GM06990 (cell line): ENCODE measurements at regions not wholly inside any gene's neighbourhood (a gene's known extent, or its start where the extent isn't known, plus 50 kb on each side); places are given as distances from the start of the nearest gene placed in this dataset.

Experiments used
- DNase-seq: peaks from one replicate; pipeline ENCODE4 v3.0.0-alpha.2; 2011; ENCODE audit not compliant: insufficient read length; ENCODE audit errors: extremely low read depth
- H3K27me3 ChIP-seq: replicated peaks from 2 replicates; pipeline ENCODE4 v1.6.0; 2011; ENCODE audit warnings: low read length; ENCODE audit not compliant: control insufficient read depth, insufficient read depth
- H3K36me3 ChIP-seq: 2 replicates; pipeline ENCODE4 v1.5.1; 2011; ENCODE audit warnings: low read length; ENCODE audit not compliant: control insufficient read depth, insufficient read depth
- H3K4me3 ChIP-seq: replicated peaks from 2 replicates; pipeline ENCODE4 v1.5.1; 2011; ENCODE audit warnings: low read depth, mild to moderate bottlenecking, control low read depth, low read length
- TF ChIP-seq, protein P1 (sequence below): IDR thresholded peaks from 2 replicates; pipeline ENCODE4 v1.5.1; 2011; ENCODE audit warnings: low read length, control low read depth, mild to moderate bottlenecking, inconsistent platforms; ENCODE audit not compliant: insufficient read depth, poor library complexity, severe bottlenecking

DNA sequence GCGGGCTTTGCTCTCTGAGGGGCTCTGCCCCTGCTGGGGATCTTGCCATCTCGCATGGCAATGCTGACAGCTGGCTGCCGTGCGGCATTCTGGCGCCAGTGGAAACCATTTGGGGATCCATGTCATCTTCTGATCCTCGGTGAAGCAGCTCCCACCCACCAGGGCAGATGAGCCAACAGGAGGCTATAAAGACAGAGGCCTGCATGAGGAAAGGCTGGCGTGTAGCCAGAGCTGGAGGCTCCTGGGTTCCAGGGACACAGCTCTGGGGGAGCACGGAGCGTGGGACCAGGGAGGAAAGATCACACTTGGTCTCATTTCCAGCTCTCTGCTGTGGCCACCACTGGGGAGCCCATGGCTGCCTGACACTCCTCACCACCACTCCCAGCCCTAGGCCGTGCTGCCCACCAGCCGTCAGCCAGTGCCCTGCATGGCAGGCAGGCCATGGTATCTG lies 145.8 kb downstream of the ZFP36L2 start:
- no peak for DNase-seq
- Histone ChIP-seq H3K4me3 (no peak overlapping the region), H3K27me3 (no peaks in the 10 kb centered on the region), H3K36me3 (no peaks in the 10 kb centered on the region)
- TF ChIP-seq, protein P1, sequence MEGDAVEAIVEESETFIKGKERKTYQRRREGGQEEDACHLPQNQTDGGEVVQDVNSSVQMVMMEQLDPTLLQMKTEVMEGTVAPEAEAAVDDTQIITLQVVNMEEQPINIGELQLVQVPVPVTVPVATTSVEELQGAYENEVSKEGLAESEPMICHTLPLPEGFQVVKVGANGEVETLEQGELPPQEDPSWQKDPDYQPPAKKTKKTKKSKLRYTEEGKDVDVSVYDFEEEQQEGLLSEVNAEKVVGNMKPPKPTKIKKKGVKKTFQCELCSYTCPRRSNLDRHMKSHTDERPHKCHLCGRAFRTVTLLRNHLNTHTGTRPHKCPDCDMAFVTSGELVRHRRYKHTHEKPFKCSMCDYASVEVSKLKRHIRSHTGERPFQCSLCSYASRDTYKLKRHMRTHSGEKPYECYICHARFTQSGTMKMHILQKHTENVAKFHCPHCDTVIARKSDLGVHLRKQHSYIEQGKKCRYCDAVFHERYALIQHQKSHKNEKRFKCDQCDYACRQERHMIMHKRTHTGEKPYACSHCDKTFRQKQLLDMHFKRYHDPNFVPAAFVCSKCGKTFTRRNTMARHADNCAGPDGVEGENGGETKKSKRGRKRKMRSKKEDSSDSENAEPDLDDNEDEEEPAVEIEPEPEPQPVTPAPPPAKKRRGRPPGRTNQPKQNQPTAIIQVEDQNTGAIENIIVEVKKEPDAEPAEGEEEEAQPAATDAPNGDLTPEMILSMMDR = no peak

DNA sequence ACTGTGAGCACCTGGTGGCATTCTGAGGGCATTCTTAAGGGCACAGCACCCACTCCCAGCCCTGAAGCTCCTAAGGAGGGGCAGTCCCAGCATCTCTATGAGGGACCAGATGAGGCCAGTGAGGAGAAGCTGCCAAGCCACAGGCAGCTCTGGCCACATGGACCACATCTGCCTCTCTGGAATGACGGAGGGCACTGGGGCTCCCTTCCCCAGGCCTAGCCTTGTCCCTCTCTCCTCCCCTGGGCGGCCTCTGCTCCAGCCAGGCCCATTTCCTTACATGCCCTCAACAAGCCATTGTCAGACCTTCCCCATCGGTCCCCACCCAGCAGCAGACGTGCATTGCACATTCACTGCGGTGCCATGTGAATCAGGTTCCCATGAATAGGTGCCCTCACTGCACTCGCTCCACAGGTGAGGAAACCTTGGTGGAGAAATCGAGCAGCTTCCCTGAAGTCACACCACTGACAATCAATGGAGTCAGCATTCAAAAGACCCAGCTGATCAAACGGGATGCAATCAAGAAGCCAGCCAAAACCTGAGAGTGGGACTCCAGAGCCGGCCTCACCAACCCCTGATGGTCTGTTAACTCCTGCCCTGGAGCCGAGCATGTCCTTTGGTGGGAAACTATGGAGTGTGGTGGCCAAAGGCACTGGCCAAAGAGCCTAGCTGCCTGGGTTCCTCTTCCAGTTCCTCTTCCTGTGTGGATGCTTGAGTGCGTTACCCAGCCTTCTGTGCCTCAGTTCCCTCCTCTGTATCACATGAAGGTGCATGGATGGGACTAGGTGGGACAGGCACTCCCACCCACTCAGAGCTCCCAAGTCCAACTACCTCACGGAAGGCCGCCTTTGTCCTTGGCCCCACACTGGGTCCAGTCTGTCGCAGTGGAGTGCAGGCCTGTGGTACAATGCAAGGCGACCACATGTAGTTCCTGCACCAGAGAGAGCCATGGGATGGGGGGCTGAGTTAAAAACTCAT lies 147.3 kb downstream of the ZFP36L2 start:
- no peaks in the 10 kb centered on the region for H3K27me3 ChIP-seq
- no peak for DNase-seq
- TF ChIP-seq, protein P1 = no peak
- H3K36me3 ChIP-seq = no peaks in the 10 kb centered on the region
- no peak overlapping the region for H3K4me3 ChIP-seq

DNA sequence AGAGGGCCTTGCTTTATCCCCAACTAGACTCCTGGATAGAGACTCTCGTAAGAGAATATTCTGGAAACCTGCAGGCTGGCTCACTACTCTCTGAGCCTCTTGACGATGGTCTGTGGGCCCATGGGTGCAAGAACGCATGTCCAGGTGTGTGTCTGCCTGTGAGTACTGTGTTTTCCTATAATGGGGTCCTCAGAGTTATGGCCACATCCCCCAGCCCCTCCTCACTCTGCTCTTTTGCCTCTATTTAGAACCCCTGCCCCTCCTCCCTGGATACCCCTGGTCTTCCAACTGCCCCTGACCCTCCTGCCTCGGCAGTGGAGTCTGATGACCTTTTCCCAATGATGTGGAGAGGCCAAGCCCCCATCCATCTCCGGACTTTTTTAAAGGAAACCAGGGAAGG lies 148.1 kb downstream of the ZFP36L2 start:
- TF ChIP-seq, protein P1 = no peak
- no peak for DNase-seq
- Histone ChIP-seq H3K27me3 (no peaks in the 10 kb centered on the region), H3K36me3 (no peaks in the 10 kb centered on the region), H3K4me3 (no peak overlapping the region)

DNA sequence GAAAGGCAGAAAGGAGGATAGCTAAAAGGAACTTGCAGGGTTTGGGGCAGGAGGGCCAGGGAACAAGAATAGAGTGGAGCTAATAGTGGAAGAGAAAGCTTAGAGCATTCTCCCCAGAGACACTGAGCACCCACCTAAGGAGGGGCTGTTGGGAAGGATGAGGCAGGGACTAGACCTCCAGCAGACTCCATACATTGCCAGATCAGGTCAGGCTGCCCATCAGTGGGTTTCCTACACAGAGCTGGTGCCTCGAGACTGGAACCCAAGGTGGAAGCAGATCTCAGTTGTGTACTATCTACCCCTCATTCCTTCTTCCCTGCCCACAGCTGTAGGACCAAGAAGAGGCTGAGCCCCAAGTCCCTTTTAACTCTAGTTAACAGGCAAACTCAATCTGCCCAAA lies 148.5 kb downstream of the ZFP36L2 start:
- TF ChIP-seq, protein P1 = no peak
- H3K4me3 ChIP-seq = no peak overlapping the region
- no peaks in the 10 kb centered on the region for H3K27me3 ChIP-seq
- H3K36me3 ChIP-seq = no peaks in the 10 kb centered on the region
- DNase-seq = no peak

DNA sequence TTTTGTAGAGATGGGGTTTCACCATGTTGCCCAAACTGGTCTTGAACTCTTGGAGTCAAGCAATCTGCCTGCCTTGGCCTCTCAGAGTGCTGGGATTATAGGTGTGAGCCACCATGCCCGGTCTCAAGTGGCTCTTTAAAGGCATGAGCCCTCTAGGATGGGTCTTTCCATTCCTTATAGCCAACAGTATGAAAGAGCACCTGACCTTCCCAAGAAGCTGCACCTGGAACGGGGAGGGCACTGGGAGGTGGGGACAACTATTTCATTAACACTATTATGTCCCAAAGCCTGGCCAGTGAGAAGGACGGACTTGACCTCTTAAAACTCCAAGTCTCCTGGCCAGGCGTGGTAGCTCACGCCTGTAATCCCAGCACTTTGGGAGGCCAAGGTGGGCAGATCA lies 149.7 kb downstream of the ZFP36L2 start:
- TF ChIP-seq, protein P1 = no peak
- DNase-seq = no peak
- H3K27me3 ChIP-seq = no peaks in the 10 kb centered on the region
- no peaks in the 10 kb centered on the region for H3K36me3 ChIP-seq
- H3K4me3 ChIP-seq = no peak overlapping the region
